Hepatic stellate cell (primary cell): ENCODE measurements at regions not wholly inside any gene's neighbourhood (a gene's known extent, or its start where the extent isn't known, plus 50 kb on each side); places are given as distances from the start of the nearest gene placed in this dataset.

ENCODE experiments used
- DNase-seq: peaks from one replicate; pipeline ENCODE4 v3.0.0; 2011; ENCODE audit warnings: low spot score

GRCh38 chrX:6778544-6779503 lies 243.9 kb upstream of the VCX3A start:
- DNase-seq, result no peak

GRCh38 chrX:6777238-6778002 lies 242.5 kb upstream of the VCX3A start:
- DNase-seq, result no peak

GRCh38 chrX:6770936-6771335 lies 236.0 kb upstream of the VCX3A start:
- no peak for DNase-seq

- DNase-seq, result no peak
Measured at GRCh38 chrX:6768881-6769280, 234.0 kb upstream of the VCX3A start.

GRCh38 chrX:6761251-6761650 lies 226.3 kb upstream of the VCX3A start:
- no peak for DNase-seq

- no peak for DNase-seq
Measured at GRCh38 chrX:6759655-6760375, 224.9 kb upstream of the VCX3A start.

- no peak for DNase-seq
Measured at GRCh38 chrX:6758234-6758633, 223.3 kb upstream of the VCX3A start.

GRCh38 chrX:6757631-6758030 lies 222.7 kb upstream of the VCX3A start:
- no peak for DNase-seq

- DNase-seq, result no peak
Measured at GRCh38 chrX:6748595-6748994, 213.7 kb upstream of the VCX3A start.

- DNase-seq, result no peak
Measured at GRCh38 chrX:6738518-6739470, 203.9 kb upstream of the VCX3A start.

GRCh38 chrX:6734844-6735634 lies 200.1 kb upstream of the VCX3A start:
- no peak for DNase-seq

GRCh38 chrX:6732101-6732500 lies 197.2 kb upstream of the VCX3A start:
- no peak for DNase-seq

GRCh38 chrX:6729626-6730025 lies 194.7 kb upstream of the VCX3A start:
- no peak for DNase-seq

- no peak for DNase-seq
Measured at GRCh38 chrX:6718766-6719165, 183.8 kb upstream of the VCX3A start.

GRCh38 chrX:6708676-6709380 lies 173.9 kb upstream of the VCX3A start:
- DNase-seq, result no peak

GRCh38 chrX:6708041-6708440 lies 173.1 kb upstream of the VCX3A start:
- no peak for DNase-seq

- no peak for DNase-seq
Measured at GRCh38 chrX:6707497-6707896, 172.6 kb upstream of the VCX3A start.

GRCh38 chrX:6701085-6701484 lies 166.2 kb upstream of the VCX3A start:
- no peak for DNase-seq

GRCh38 chrX:6695717-6696116 lies 160.8 kb upstream of the VCX3A start:
- no peak for DNase-seq

GRCh38 chrX:6694977-6695376 lies 160.1 kb upstream of the VCX3A start:
- no peak for DNase-seq
